Activated T-cell treated with anti-CD3 and anti-CD28 coated beads, Interleukin-2, amount 50 U/mL, for 24 hours (primary cell): ENCODE measurements at regions not wholly inside any gene's neighbourhood (a gene's known extent, or its start where the extent isn't known, plus 50 kb on each side); places are given as distances from the start of the nearest gene placed in this dataset.

Experiments used
- DNase-seq: peaks from one replicate; pipeline ENCODE4 v3.0.0-alpha.2; 2020
- H3K27ac Mint-ChIP-seq: 2 replicates; pipeline ENCODE4 v1.8.0; 2020; ENCODE audit warnings: mild to moderate bottlenecking, mixed read lengths
- H3K27me3 Mint-ChIP-seq: 2 replicates; pipeline ENCODE4 v1.8.0; 2020; ENCODE audit warnings: mixed read lengths
- H3K36me3 Mint-ChIP-seq: 2 replicates; pipeline ENCODE4 v1.8.0; 2020; ENCODE audit warnings: low read depth, mixed read lengths
- H3K4me1 Mint-ChIP-seq: 2 replicates; pipeline ENCODE4 v1.8.0; 2020; ENCODE audit warnings: low read depth, mixed read lengths
- H3K4me3 Mint-ChIP-seq: 2 replicates; pipeline ENCODE4 v1.8.0; 2020; ENCODE audit warnings: mild to moderate bottlenecking, moderate library complexity, mixed read lengths
- H3K9me3 Mint-ChIP-seq: 2 replicates; pipeline ENCODE4 v1.8.0; 2020; ENCODE audit warnings: mixed read lengths

DNA sequence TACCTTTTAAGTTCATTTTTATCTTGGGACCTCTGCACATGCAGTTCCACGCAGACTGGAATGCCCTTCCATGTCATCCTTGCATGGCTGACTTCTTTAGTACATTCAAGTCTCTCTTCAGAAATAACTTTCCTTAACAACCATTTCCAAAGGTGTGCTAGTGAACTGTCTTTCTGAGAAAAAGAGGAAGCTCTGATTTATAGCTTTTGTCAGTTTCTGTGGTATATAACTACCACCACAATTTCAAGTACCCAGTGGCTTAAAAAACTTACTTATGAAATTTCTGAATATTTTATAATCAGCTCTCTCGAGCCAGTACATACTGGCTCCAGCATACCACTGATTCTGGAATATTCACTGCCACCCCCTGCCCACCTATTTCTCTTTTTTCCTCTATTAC is 1613.8 kb downstream of the MAT2B start:
- no peak for DNase-seq
- peaks cover 7% of the 10 kb centered on the region for H3K9me3 Mint-ChIP-seq
- H3K27ac Mint-ChIP-seq, result no peak overlapping the region
- H3K4me1 Mint-ChIP-seq, result no peaks in the 10 kb centered on the region
- no peaks in the 10 kb centered on the region for H3K36me3 Mint-ChIP-seq
- H3K4me3 Mint-ChIP-seq, result no peak overlapping the region
- H3K27me3 Mint-ChIP-seq, result no peaks in the 10 kb centered on the region

DNA sequence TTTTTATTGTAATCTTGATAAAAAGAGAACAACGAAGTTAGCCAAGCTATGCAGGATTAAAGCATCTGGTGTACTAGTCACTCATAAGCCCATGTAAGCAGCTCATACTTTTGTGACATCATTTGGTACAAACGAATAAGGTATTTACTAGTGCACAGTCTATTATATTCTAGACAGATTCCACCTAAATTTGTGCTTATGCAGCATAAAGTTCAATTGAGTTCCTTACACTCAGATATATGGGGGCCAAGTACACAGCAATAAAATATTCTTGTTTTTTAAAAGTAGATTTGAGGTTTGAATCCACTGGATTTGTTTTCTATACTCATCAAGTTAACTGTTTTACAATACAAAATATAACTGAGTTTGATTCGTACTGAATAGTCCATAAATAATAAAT is 1621.2 kb downstream of the MAT2B start:
- Mint-ChIP-seq H3K27me3 (no peaks in the 10 kb centered on the region), H3K4me3 (no peak overlapping the region), H3K9me3 (peaks cover 7% of the 10 kb centered on the region), H3K27ac (no peak overlapping the region), H3K4me1 (no peaks in the 10 kb centered on the region), H3K36me3 (no peaks in the 10 kb centered on the region)
- DNase-seq, result no peak

DNA sequence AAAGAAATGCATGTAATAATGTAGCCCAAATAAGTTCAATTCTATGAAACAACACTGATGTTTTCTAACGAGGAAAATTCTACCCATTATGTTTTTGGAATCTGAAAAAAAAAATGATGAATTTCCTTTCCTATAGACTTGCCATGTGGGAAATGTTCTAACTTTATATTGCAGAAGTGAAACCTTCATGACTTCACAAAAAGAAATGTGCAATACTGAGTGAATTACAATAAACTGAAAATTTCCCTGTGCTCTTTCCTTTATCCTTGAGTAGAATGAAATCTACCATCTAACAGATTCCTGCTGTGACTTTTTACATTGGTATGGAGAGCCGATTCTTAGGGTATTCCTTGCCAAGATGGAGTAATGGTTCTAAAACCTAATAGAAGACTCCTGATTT is 1622.5 kb downstream of the MAT2B start:
- DNase-seq, result no peak

DNA sequence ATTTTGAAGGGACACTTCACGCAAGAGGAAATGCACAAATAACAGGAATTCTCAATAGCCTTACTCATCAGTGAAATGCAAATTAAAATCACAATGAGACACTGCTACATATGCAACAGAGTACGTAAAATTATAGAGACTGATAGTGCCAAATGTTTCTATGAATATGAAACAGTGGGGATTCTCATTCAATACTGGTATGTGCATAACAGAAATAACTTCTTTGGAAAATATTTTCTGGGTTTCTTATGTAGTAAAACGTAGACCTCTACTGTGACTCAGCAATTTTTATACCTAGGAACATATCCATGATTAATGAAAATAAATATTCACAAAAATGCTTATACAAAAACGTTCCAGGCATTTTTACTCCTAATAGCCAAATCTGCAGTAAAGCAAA is 1625.2 kb downstream of the MAT2B start:
- Mint-ChIP-seq H3K36me3 (no peaks in the 10 kb centered on the region), H3K4me3 (no peak overlapping the region), H3K27ac (no peak overlapping the region), H3K9me3 (peaks cover 13% of the 10 kb centered on the region), H3K4me1 (no peaks in the 10 kb centered on the region), H3K27me3 (no peaks in the 10 kb centered on the region)
- no peak for DNase-seq

More for the DNA sequence above, 1622.5 kb downstream of the MAT2B start:
- Mint-ChIP-seq H3K36me3 (no peaks in the 10 kb centered on the region), H3K4me3 (no peak overlapping the region), H3K27me3 (no peaks in the 10 kb centered on the region), H3K4me1 (no peaks in the 10 kb centered on the region), H3K9me3 (peaks cover 9% of the 10 kb centered on the region), H3K27ac (no peak overlapping the region)

DNA sequence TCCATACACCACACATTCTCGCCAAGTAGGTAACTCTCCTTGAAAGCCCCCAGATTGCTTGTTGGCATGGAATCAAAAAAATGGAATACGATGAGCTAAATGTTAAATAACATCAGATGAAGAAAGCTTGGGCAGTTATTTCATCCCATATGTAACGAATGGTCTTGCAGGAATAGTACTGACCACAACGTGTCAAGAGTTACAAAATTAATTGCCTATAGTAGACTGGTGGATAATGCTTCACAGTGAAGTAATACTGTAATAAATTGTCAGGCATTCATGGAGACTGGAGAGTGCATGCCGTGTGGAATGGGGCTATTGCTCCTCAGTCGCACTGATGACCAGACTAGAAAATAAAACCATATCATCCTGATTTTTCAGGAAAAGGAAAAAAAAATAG is 1628.7 kb downstream of the MAT2B start:
- H3K36me3 Mint-ChIP-seq, result no peaks in the 10 kb centered on the region
- H3K4me1 Mint-ChIP-seq, result no peaks in the 10 kb centered on the region
- H3K27me3 Mint-ChIP-seq, result no peaks in the 10 kb centered on the region
- no peak overlapping the region for H3K27ac Mint-ChIP-seq
- DNase-seq, result no peak
- H3K4me3 Mint-ChIP-seq, result no peak overlapping the region
- peaks cover 13% of the 10 kb centered on the region for H3K9me3 Mint-ChIP-seq

DNA sequence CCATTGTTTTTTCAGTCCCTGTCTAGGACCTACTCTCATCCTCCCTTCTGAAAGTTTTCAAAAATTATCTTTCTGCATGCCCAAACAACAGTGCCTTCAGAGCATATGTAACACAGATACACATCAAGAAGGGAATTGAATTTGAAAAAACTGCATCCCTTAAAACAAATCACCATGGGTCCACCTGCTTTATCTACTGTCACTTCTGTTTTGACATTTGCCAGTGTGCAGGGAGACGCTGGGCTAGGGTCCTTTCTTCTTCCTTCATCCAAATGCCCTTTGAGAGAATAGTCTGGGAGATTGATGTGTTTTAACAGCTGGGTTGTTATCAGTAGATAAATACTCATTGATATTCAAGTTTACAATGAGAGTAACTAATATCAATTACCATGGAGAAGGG is 1630.1 kb downstream of the MAT2B start:
- DNase-seq, result no peak
- H3K27me3 Mint-ChIP-seq, result no peaks in the 10 kb centered on the region
- H3K4me3 Mint-ChIP-seq, result no peak overlapping the region
- no peaks in the 10 kb centered on the region for H3K4me1 Mint-ChIP-seq
- no peak overlapping the region for H3K27ac Mint-ChIP-seq
- H3K36me3 Mint-ChIP-seq, result no peaks in the 10 kb centered on the region
- H3K9me3 Mint-ChIP-seq, result peaks cover 9% of the 10 kb centered on the region

DNA sequence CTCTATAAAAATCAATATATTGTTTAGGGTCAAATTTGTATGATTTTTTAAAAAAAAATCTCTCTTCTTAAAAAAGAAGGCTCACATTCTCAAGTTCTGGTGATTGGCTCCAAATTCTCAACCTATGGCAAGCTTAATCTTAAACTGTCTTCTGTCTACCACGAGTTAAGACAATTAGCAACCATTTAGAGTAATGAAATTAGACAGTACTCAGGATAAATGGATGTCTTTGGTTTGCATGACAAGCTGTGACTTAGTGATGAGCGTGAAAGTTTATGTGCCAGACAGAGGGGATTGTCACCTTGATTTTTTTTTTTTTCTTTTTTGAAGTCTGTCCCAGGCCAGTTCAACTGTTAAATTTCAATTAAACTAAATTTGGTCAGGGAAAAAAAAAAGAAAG is 1632.3 kb downstream of the MAT2B start:
- no peaks in the 10 kb centered on the region for H3K27me3 Mint-ChIP-seq
- H3K9me3 Mint-ChIP-seq, result peaks cover 7% of the 10 kb centered on the region
- H3K27ac Mint-ChIP-seq, result no peak overlapping the region
- no peak for DNase-seq
- H3K36me3 Mint-ChIP-seq, result no peaks in the 10 kb centered on the region
- H3K4me1 Mint-ChIP-seq, result no peaks in the 10 kb centered on the region
- H3K4me3 Mint-ChIP-seq, result no peak overlapping the region

DNA sequence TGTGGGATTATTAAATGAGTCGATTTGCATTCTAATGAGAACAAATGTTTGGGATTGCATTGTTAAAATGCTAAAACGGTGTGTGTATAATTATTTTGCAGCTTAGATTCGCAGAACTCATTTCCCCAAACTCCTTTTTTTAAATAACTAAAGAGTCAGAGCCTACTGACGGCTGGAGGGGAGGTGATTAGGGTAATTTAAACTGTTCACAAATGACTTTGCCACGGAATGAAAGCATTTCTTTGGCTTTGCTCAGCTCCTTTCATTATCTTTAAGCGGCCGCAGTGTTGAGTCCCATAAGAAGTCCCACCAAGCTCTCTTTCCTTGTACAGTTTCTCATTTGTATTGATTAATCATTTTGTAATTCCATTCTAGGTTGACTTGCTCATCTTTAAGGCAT is 1632.8 kb downstream of the MAT2B start:
- no peaks in the 10 kb centered on the region for H3K4me1 Mint-ChIP-seq
- H3K27ac Mint-ChIP-seq, result no peak overlapping the region
- H3K4me3 Mint-ChIP-seq, result no peak overlapping the region
- H3K36me3 Mint-ChIP-seq, result no peaks in the 10 kb centered on the region
- H3K9me3 Mint-ChIP-seq, result peaks cover 6% of the 10 kb centered on the region
- DNase-seq, result no peak
- no peaks in the 10 kb centered on the region for H3K27me3 Mint-ChIP-seq

DNA sequence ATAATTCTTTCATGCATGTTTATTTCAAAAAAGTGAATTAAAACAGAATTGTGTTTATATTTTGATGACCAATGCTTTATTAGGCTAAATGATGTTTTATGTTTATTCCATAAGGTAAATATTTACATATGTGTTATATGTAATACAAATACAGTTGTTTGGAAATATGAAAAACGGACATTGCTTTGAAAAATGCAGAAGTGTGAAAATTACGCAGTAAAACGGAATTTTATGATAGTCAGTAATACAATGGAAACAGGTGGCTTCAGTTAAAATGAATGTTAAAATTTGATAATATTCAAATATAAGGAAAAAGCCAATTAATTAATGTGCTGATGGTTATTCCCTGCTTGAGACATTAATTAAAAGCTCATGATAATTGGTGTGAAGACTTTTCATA is 1633.8 kb downstream of the MAT2B start:
- Mint-ChIP-seq H3K4me1 (no peaks in the 10 kb centered on the region), H3K36me3 (no peaks in the 10 kb centered on the region), H3K9me3 (peaks cover 2% of the 10 kb centered on the region), H3K27me3 (no peaks in the 10 kb centered on the region), H3K27ac (no peak overlapping the region), H3K4me3 (no peak overlapping the region)
- no peak for DNase-seq

DNA sequence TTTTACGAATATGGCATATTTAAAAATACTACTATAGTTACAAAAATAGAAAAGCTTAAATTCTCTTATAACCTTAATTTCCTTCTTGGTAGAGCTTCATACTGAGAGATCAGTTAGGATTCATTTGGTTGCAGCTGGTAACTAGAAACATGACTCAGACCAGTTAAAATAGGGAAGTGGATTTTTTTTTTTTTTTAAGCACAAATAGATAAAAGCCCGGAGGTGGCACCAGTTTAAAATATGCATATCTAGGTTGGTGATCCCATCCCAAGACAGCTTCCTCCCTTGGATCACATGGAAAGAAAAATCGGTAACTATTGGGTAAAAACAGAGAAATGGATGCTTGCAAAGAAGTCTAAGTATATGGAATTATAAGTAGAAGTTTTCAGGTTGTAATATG is 1634.3 kb downstream of the MAT2B start:
- DNase-seq, result no peak

DNA sequence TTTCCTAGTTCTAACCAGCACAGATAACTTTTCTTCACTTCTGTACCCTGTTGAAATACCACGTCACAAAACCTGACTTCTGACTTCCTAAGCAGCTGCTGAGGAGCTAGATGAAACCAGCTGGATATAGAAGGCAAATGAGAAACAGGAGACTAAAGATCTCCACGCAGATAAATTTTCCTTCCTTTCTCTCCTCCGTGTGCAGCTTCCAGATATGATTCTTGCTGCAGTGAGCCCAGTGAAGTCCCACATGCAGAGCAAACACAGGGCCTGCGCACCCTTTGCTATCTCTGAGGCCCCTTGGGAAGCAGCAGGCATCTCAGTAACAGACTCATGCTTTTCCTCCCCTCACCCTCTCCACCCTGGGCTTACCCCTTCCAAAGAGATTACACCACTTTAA is 1638.3 kb downstream of the MAT2B start:
- Mint-ChIP-seq H3K27ac (no peak overlapping the region), H3K4me3 (no peak overlapping the region), H3K36me3 (no peaks in the 10 kb centered on the region), H3K27me3 (no peaks in the 10 kb centered on the region), H3K4me1 (no peaks in the 10 kb centered on the region), H3K9me3 (peaks cover 5% of the 10 kb centered on the region)
- DNase-seq, result no peak

More for the DNA sequence above, 1634.3 kb downstream of the MAT2B start:
- H3K36me3 Mint-ChIP-seq, result no peaks in the 10 kb centered on the region
- H3K27ac Mint-ChIP-seq, result no peak overlapping the region
- H3K4me3 Mint-ChIP-seq, result no peak overlapping the region
- no peaks in the 10 kb centered on the region for H3K27me3 Mint-ChIP-seq
- peaks cover 2% of the 10 kb centered on the region for H3K9me3 Mint-ChIP-seq
- H3K4me1 Mint-ChIP-seq, result no peaks in the 10 kb centered on the region

DNA sequence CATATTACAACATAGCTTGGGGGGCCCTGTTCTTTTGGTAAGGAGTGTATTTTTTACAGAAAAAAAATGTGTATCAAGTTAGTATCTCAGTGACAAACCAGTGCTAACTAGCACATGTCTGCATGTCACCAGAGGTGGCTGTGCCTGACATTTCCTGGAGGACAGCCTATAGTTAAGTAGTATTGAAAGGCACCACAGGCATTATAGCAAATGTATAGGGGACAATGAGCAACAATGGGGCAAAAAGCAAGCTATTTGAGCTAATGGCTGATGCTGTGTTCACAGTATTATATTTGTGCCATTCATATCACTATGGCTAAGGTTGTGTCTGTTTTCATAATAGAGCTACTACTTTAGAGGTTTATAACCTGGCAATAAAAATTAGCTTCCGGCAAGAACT is 1644.0 kb downstream of the MAT2B start:
- DNase-seq, result no peak
- Mint-ChIP-seq H3K27me3 (no peaks in the 10 kb centered on the region), H3K4me3 (no peak overlapping the region), H3K9me3 (peaks cover 5% of the 10 kb centered on the region), H3K27ac (no peak overlapping the region), H3K36me3 (no peaks in the 10 kb centered on the region), H3K4me1 (no peaks in the 10 kb centered on the region)

DNA sequence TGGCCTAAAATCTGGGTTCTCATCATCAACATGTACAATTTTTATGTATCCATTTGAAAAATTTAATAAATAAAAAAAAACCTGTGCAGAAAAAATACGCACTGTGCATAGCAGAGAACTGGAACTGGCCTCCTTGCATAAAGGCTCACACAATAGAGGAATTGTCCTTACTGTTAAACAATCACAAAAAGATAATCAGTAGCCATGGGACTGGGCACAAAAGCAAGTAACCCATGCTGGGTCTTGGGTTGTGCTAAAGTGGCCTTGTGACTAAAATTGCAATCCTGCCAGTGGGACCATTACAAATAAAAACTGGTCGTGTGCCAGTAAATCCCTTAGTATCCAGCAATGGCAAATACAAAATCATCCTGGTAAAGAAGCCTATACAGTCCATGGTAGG is 1646.6 kb downstream of the MAT2B start:
- H3K27ac Mint-ChIP-seq, result no peak overlapping the region
- DNase-seq, result no peak

DNA sequence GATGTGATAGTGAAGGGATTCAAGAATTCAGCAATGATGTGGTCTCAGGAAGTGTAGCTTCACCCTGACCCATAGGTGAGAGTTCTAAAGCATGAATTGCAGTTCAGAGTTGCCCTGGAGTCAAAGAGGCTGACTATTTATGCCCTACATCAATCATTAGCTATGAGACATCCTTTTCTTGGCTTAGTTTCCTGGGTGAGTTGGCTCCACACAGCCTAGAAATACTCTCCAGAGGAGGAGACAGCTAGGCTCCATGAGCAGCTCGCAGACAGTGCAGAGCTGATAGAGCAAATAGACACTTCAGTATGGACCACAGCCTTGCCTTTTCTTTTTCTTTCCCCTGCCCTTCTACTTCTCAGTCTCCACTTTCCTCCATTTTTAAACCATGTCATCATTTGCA is 1651.8 kb downstream of the MAT2B start:
- Mint-ChIP-seq H3K27me3 (no peaks in the 10 kb centered on the region), H3K36me3 (no peaks in the 10 kb centered on the region), H3K9me3 (peaks cover 5% of the 10 kb centered on the region), H3K27ac (no peak overlapping the region), H3K4me3 (no peak overlapping the region), H3K4me1 (no peaks in the 10 kb centered on the region)
- DNase-seq, result no peak

More for the DNA sequence above, 1646.6 kb downstream of the MAT2B start:
- Mint-ChIP-seq H3K36me3 (no peaks in the 10 kb centered on the region), H3K9me3 (peaks cover 7% of the 10 kb centered on the region), H3K27me3 (no peaks in the 10 kb centered on the region), H3K4me1 (no peaks in the 10 kb centered on the region), H3K4me3 (no peak overlapping the region)

DNA sequence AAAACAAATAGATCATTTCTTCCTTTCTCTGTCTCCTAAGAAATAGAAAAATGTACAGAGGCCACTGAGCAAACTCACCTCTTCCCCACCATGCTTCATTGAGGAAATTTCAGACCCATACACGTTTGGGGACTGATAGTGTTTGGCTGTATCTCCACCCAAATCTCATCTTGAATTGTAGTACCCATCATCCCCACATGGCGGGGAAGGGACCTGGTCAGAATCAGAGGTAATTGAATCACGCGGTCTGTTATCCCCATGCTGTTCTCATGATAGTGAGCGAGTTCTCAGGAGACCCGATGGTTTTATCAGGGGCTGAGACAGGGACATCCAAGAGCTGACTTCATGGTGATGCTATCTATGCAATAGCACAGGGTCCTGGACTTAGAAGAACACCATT is 1655.8 kb downstream of the MAT2B start:
- no peak overlapping the region for H3K4me3 Mint-ChIP-seq
- H3K9me3 Mint-ChIP-seq, result peaks cover 3% of the 10 kb centered on the region
- no peak for DNase-seq
- no peak overlapping the region for H3K27ac Mint-ChIP-seq
- no peaks in the 10 kb centered on the region for H3K36me3 Mint-ChIP-seq
- H3K4me1 Mint-ChIP-seq, result no peaks in the 10 kb centered on the region
- no peaks in the 10 kb centered on the region for H3K27me3 Mint-ChIP-seq

DNA sequence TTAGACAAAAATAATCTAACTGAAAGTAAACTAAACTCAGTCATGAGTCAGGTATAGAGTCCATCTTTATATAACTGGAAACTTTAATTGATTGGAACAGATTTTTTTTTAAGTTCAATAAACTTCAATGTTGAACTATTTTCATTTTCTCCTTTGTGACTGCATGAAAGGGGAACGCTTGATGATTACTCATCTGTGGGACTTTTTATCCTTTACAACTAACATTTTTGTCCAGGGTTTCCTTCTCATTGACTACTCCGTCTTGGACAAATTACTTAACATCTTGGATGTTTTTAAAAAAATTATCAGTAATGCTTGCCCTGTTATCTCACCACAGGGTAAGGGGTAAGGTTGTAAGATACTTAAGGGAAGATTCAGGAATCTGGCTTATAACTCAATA is 1658.4 kb downstream of the MAT2B start:
- no peaks in the 10 kb centered on the region for H3K4me1 Mint-ChIP-seq
- H3K4me3 Mint-ChIP-seq, result no peak overlapping the region
- H3K27ac Mint-ChIP-seq, result no peak overlapping the region
- H3K27me3 Mint-ChIP-seq, result no peaks in the 10 kb centered on the region
- DNase-seq, result no peak
- peaks cover 3% of the 10 kb centered on the region for H3K9me3 Mint-ChIP-seq
- no peaks in the 10 kb centered on the region for H3K36me3 Mint-ChIP-seq
